Fibroblast of peridontal ligament (primary cell): ENCODE measurements at regions not wholly inside any gene's neighbourhood (a gene's known extent, or its start where the extent isn't known, plus 50 kb on each side); places are given as distances from the start of the nearest gene placed in this dataset.
"Not testable (repeated sequence)": the region's sequence is repeated elsewhere in the genome, so short reads cannot be mapped to it uniquely, and the experiment has no call there.

Experiments used
- DNase-seq: peaks from one replicate; pipeline ENCODE4 v3.0.0-alpha.2; 2010; ENCODE audit errors: extremely low read depth

DNA sequence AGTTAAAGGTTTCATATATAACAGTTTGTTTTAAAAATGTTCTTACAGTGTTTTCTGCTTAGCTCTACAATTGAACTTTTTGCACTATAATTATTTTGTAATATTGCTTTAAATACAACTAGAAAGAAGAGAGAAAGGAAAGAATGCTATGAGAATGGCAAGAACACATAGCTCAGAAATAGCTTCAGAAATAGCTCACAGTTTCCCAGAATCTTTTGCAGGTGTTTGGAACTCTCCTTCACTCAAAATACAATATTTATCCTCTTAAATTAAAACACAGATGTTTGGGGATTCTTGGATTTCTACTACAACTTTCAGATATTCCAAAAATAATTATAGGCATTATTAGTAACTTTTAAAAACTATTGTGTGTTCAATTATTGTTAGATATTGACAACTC, 658.0 kb upstream of the DPPA4 start:
- no peak for DNase-seq

DNA sequence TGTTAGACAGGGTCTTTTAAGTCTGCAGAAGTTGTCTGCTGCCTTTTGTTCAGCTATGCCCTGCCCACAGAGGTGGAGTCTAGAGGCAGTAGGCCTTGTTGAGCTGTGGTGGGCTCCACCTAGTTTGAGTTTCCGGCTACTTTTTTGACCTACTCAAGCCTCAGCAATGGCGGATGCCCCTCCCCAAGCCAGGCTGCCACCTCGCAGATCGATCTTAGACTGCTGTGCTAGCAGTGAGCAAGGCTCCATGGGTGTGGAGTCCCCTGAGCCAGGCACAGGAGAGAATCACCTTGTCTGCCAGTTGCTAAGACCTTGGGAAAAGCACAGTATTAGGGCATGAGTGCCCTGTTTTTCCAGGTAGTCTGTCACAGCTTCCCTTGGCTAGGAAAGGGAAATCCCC, 664.6 kb upstream of the DPPA4 start:
- not testable (repeated sequence) for DNase-seq

DNA sequence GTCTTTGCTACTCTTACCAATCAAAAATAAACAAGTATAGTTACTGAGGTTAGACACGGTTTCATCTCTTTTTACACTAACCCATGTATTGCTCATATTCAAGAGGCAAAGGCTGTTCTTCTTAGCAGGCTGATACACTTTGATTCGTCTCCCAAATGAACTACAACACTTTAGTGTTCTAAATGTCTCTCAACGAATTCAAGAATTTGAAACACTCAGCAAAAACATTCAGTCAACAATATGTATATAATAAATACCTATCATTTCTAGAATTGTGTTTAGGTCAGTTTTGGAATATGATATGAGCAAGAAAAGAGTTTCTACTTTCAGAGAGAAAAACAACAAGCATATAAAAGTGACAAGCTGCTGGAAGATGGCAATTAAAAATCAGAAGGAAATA, 669.6 kb upstream of the DPPA4 start:
- no peak for DNase-seq

DNA sequence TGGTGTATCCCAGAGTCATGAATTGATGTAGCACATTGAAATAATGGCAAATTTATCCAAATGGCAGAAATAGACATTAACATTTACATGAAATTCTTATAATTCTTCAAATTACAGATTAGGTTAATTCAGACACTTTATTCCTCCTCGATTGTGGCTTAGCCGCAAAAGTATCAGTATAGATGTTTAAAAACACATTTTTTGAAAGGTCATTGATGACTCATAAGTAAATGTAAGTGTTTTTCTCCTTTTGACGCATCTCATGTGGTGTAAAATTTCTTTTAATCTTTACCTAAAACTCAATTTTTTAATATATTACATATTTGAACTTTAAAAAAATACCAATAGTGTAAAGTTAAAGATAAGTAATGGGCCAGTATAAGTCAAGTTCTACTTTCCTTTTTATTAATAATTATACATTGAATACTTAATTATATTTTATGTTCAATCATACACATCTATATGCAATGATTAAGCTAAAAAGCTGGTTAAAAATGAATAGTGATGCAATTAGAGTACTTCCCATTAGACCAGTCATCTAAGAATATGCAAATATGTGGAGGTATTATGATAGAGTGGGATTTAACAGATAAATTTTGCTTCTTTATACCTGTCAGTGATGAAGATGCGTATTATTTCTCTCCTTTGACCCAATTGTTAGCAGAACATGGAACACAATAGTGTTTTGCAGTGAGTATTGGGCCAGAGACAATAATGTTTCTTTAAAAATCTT, 678.1 kb upstream of the DPPA4 start:
- DNase-seq: no peak

DNA sequence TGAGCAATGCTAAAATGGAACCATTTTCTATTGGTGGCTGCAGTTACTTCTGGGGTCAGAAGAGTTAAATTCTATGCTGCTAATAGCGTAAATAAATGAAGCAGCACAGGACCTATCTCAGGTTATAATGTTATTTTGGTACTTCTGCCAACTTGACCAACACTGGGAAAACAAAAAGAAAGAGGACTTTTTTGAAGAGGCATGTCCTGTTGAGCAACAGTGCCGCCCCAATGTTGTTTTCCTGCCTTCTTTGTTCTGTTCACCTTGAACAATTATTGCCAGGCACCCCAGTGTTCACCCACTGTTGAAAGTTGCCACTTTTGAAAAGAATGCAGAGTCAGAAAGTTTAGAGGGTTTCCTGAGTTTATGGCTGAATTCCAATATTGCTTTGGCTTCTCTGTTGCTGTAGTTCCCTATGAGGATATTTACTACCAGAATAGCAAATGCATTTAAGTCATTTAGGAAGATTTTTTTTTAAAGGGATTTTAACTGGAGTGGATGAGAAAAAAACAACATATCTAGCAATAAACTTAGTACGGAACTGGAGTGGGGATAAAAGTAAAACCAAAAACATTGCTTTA, 679.0 kb upstream of the DPPA4 start:
- DNase-seq: no peak

DNA sequence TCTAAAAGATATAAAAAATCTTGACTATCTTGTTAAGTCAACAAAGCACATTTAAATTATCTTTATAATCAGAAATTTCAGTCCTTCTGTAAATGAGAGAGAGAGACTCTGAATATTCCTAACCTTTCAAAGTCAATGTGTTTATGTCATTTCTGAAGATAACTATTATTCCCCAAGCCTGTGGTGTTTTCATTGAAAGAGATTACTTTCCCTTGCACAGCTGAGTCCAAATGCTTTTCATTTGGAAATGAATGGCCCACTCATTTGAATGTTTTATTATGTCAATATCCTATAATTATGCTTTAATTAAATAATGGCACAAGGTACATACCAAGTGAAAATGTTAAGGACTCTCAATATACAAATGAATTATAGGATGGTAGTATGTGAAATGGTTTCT, 680.0 kb upstream of the DPPA4 start:
- no peak for DNase-seq

DNA sequence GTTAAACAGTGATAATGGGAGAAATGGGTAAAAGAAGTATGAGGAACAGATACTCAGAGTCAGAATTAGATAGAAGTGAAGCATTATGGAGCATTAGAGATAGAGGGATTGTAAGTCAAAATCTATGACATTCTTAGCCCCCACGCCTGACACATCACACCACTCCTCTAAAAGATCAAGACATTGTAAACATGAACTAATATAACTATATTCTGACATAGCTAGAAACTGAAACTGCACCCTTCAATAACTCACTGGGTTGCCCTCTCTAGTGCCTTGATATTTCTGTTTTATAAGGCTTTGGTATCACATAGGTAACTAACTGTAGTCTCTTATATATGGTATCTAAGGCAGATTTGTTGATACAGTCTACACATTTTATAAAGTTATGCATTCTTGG, 684.3 kb upstream of the DPPA4 start:
- DNase-seq: no peak

DNA sequence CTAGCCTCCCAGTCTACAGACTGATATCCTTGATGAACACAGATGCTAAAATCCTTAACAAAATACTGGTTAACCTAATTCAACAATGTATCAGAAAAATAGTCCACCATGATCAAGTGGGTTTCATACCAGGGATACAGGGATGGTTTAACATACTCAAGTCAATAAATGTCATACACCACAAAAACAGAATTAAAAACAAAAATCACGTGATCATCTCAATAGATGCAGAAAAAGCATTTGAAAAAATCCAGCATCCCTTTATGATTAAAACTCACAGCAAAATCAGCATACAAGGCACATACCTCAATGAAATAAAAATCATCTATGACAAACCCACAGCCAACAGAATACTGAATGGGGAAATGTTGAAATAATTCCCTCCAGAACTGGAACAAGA, 685.7 kb upstream of the DPPA4 start:
- DNase-seq: not testable (repeated sequence)

DNA sequence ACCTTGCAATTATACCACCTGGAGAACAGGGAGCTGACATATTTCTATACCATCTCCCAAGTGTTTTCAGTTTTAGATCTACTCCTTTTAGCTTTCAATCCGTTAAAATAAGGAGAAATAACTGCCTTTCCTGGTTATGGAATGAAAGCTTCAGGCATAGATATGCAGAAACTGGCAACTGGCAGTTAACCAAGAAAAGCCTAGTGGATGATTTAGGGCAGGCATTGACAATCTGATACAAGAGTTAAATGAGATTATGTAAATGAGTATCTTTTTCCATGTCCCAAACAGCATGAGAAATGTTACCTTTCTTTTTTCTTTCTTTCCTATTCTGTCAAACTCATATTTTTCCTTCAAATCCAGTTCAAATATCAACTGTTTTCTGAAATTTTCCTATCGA, 689.1 kb upstream of the DPPA4 start:
- DNase-seq: peak; percentile 17

DNA sequence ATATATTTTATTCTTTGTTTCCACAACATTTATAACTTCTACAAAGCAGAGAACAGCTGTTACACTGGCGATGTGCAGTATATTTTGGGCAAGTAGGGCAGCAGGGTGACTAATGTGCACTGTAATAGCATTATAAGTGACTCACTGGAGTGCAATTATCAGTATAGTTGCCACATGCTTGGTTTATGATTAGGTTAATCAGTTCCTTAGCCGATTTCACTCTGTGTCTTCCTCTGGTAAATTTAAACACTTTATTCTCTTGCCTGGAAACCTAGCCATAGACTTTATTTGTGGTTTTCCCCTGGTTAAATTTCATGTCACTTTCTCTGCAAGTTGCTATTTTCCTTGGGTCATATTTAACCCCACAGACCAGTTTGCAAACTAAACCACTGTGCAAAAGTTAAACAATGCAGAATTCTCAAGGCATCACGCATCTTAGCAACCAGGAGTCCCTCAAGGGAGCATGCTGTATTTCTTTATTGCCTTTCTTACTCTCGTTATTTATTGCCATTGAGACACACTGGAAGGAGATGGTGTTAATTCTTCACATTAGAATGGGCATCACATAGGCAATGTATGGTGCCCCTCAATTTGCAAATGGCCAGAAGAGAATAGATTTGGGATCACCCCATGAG, 690.2 kb upstream of the DPPA4 start:
- peak; percentile 94 for DNase-seq

DNA sequence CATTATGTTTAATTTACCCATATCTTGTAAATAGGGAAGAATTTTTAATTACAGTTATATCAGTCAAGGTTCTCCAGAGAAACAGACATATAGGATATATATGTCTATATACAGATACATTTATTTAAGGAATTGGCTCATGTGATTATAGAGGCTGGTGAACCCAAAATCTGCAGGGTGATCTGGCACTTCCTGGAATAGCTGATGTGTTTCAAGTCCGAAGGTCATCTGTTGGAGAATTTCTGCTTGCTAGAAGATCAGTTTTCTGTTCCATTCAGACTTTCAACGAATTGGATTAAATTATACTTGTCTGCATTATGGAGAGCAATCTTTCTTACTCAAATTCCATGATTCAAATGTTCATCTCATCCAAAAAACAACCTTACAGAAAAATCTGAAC, 694.6 kb upstream of the DPPA4 start:
- no peak for DNase-seq

DNA sequence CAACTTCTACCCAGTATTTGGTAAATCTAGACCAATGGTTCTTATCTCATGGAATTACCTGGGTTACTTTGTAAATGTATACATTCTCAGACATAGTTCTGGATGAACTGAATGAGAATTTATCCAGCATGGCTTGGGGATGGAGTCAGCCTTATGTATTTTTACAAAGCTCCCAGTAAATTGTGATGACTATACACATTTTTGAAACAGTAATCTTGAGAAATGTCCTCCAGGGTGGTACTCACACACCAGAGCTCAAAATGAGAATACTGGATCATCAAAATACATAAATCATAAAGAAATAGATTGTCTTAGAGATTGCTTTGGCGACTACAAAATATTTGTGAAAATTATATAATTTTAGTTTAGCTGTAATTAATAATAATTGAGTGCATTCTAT, 722.1 kb upstream of the DPPA4 start:
- no peak for DNase-seq

DNA sequence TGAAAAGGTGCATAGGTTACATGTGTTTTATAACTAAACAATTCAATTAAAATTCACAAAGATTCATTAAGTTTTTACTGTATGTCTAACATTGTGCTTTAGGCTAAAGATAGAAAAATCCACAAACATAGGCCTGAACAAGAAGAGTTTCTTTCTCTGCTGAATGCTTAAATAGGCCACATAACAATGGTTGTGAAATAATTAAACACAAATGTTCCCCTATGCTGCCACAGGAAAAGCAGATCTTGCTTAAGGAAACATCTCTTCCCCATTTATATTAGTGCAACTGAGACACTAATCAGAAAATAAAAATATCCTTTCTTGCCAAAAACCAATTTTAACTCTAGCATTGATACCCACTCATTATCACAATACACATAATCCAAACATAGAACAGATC, 725.4 kb upstream of the DPPA4 start:
- DNase-seq: peak; percentile 71

DNA sequence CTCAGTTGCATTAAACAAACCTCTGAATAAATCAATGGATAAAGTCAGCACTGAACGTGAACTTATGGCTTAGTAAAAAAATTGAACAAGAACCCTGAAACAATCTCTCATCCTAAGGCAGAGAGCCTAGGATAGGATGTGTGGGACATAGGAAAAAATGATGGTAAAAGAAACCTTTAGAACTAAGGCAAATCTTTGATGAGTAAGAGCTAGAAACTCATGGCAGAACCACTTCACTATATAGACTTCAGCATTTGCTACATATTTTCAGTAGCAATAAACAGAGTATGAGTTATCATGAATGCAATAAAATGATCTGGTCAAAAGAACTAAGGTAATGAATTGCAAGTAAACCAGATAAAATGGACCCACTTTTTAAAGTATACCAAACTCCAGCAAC, 725.8 kb upstream of the DPPA4 start:
- no peak for DNase-seq

DNA sequence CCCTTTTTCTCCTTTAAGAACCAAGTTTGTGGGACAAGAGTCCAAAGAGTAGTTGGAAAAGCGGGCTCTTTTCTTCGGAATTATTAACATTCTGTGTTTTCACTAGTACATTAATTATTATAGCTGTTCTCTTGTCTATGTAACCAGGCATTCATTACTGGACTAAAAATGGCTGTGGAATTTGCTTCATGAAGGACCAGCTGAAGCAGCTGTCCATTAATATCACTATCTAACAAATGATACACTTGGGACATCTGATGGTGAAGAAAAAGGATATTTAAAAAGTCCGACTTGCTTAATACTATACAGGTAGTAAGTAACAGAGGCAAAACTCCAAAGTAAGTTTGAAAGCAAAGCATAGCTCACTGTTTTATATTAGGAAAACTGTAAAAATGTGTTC, 728.9 kb upstream of the DPPA4 start:
- DNase-seq: no peak

DNA sequence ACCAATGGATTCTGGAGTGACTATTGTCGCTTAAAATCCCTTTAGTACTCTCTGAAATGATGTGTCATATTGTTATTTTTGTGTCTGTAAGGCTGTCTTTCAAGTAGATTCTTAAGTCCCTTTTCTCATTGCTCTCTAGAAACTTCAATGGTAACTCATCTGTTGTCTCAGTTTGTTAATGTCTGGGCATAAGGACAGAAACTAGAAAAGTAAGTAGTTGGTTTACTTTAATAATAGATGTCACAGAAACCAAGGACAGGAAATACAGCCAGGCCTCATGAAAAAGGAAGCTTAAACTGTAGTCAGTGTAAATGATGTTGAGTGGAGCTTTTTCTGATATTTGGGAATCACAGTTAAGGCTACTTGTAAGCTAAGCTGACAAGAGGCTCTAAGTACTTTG, 730.2 kb upstream of the DPPA4 start:
- no peak for DNase-seq

DNA sequence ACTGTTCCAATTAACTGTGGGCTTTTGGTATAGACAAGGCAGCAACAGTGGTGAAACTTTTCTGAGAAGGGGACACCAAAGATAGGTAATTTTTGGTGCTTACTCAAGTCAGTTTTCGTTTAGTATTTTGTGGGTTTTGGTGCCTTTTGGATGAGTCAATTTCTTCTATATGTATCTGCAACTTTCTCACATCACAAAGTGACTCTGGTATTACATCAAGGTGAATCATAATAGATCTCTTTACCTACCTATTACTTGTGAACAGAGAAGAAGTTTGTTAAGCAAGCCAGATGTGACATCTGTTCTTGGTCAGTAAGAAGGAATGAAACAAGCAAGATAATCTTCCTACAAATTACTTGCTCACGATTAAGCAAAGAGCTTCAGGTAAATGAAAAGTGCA, 732.4 kb upstream of the DPPA4 start:
- no peak for DNase-seq

DNA sequence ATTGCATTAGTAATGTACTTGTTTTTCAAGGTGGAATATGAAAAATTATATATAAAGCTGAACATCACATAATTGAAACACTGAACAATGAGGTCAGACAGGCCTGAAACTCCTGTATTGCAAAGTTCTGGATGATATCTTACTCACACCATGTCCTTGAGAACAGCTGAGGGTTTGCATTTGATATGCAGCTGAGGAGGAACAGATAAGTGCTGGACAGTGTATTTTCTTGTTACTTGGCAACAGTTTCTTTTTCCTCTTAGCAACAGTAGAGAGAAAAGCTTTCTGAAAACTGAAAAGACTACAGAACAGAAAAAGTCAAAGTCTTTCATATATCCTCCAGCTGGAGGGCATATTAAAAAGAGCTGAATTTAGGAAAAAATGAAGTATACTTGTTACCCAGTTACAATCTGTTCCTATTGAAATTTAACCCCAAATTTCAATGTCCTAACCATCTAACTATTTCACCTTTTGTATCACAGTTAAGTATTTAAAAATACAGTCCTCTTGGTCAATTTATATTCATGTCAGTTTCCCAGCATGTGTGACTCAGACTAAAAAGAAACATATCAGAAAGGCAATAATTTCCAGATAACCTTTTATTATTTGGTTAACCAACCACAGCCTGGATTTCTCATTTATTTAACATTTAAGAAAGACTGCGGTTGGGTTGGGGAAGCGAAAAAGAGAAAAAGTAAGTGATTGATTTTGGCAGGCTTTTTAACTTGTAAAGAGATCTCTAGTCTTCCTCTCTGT, 733.0 kb upstream of the DPPA4 start:
- peak; percentile 64 for DNase-seq

DNA sequence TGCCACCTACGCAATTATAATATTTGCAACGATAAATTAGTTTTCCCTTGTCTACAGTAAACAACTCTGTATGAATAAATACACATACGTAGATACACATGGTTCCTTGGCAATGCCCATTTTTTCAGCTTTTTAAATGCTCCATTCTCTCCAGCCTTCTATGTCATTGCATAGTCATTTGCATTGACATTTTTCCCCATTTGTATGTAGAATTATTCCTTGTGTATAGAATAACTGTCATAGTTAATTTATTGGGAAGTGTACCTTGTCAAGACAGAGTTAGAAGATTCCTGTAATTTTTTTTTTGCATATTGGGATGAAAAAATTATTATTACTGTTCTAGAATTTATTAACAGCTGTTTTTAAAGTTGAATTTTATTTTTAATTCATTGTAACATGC, 736.7 kb upstream of the DPPA4 start:
- no peak for DNase-seq

DNA sequence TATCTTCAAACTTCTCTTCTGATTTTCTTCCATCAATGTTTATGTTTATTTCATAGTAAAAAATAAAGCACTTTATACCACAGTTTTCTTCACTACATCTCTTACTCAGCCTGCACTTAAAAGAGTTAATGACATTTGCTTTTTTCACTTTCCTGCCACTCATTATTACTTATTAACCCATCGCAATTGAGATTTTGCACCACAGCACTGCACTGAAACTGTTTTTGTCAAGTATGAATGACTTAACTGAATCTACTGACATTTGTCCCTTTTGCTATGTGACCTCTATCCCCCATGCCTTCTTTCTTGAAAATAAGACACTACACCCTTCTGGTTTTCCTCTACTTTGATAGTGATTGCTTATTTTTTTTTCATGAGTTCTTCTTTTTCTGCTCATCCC, 739.7 kb upstream of the DPPA4 start:
- no peak for DNase-seq

DNA sequence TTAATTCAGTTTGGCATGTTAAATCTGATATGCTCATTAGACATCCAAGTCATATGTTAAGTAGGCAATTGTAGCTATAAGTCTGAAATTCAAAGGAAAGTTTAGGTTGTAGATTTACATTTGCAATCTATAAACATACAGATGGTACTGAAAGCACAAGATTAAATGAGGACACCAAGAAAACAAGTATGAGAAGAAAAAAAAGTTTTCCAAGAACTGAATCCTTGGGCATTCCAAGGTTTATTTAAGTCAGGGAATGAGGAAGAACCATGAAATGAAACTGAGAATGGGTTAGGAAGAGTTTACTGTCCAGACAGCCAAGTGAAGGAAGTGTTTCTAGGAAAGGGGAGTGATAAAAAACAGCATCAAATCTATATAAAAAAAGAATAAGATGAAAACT, 756.1 kb upstream of the DPPA4 start:
- DNase-seq: no peak

DNA sequence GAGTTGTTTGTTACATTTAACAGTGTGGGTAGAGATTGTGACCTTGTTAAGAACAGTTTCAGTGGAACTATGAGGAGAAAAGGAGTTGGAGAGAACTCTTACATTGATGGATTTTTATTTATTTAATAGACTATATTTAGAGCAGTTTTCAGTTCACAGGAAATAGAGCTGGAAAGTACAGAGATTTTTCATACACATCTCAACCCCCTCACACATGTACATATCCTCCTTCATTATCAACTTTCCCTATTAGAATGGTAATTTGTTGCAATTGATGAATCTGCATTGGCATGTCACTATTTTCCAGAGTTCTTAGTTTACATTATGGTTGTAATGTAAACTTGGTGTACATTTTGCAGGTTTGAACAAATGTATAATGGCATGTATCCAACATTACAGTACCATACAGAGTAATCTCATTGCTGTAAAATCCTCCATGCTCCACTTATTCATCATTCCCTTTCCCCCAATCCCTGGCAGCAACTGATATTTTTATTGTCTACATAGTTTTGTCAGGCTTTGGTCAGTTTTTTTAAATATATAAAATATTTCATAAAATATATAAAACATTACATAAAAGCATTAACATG, 756.6 kb upstream of the DPPA4 start:
- no peak for DNase-seq
